Tibial artery (tissue), 4 donors: ENCODE measurements at regions not wholly inside any gene's neighbourhood (a gene's known extent, or its start where the extent isn't known, plus 50 kb on each side); places are given as distances from the start of the nearest gene placed in this dataset.

Experiments used
- DNase-seq, 2 donors: peaks; one replicate each; pipeline ENCODE4 v3.0.0-alpha.2; 2019
- H3K27ac ChIP-seq, 2 donors: fragments of 200-600 bp; sonication (generic) in 1 of 2; 1 replicate in 1 of 2; 2 replicates in 1 of 2; pipeline ENCODE4 v1.5.1; 2018 to 2019; ENCODE audit warnings: mild to moderate bottlenecking in 1 of 2
- H3K27me3 ChIP-seq, 2 donors: fragments of 200-600 bp; sonication (generic) in 1 of 2; one replicate each; pipeline versions ENCODE4 v1.5.1 to v1.6.0; 2016 to 2019
- H3K36me3 ChIP-seq, 3 donors: fragments of 200-600 bp; sonication (generic) in 2 of 3; one replicate each; pipeline ENCODE4 v1.5.1; 2016 to 2019; ENCODE audit warnings: mild to moderate bottlenecking in 2 of 3
- H3K4me1 ChIP-seq, 4 donors: fragments of 200-600 bp; sonication (generic) in 2 of 4; 1 replicate in 3 of 4; 2 replicates in 1 of 4; pipeline ENCODE4 v1.5.1; 2016 to 2019
- H3K4me3 ChIP-seq, 2 donors: fragments of 200-600 bp; sonication (generic) in 1 of 2; 1 replicate in 1 of 2; 2 replicates in 1 of 2; pipeline ENCODE4 v1.5.1; 2018 to 2019; ENCODE audit warnings: mild to moderate bottlenecking in 2 of 2
- H3K9me3 ChIP-seq, 3 donors: fragments of 200-600 bp; sonication (generic) in 1 of 3; one replicate each; pipeline ENCODE4 v1.5.1; 2016 to 2019
- CTCF ChIP-seq, 2 experiments: fragments of 200-600 bp in 1 of 2; fragments of 450-650 bp in 1 of 2; IDR thresholded peaks; one replicate each; pipeline ENCODE4 v1.5.1; 2017 to 2019; ENCODE audit warnings: antibody characterized with exemption in 2 of 2, mild to moderate bottlenecking in 1 of 2, moderate library complexity in 1 of 2
- intact Hi-C: fragments of 100-400 bp; cut with DNase I; formaldehyde crosslinking; loops from one replicate; pipeline ENCODE4 v1.15.0; 2023; ENCODE audit warnings: low total_unique reads

GRCh38 chr17:77356690-77357201 is 216.0 kb downstream of the SEC14L1 start:
- Histone ChIP-seq H3K36me3 (no peaks in the 10 kb centered on the region), H3K4me3 (no peak overlapping the region), H3K4me1 (peaks cover 0 to 6% (median 3%) of the 10 kb centered on the region in 4 donors), H3K9me3 (no peaks in the 10 kb centered on the region), H3K27me3 (no peaks in the 10 kb centered on the region), H3K27ac (no peak overlapping the region)
- TF ChIP-seq CTCF (IDR thresholded peaks at IDR 0.05) = no peak
- intact Hi-C loops = no loop called here
- no peak for DNase-seq

GRCh38 chr17:77358801-77359200 is 218.0 kb downstream of the SEC14L1 start:
- H3K27ac ChIP-seq = no peak overlapping the region
- TF ChIP-seq CTCF (IDR thresholded peaks at IDR 0.05) = no peak
- DNase-seq = no peak

GRCh38 chr17:77359236-77359635 is 218.5 kb downstream of the SEC14L1 start:
- no peak for DNase-seq
- Histone ChIP-seq H3K4me3 (no peak overlapping the region), H3K27ac (no peak overlapping the region), H3K9me3 (no peaks in the 10 kb centered on the region), H3K4me1 (peaks cover 0 to 18% (median 11%) of the 10 kb centered on the region in 4 donors), H3K27me3 (no peaks in the 10 kb centered on the region), H3K36me3 (no peaks in the 10 kb centered on the region)
- intact Hi-C loops = no loop called here
- TF ChIP-seq CTCF (IDR thresholded peaks at IDR 0.05) = no peak

More at GRCh38 chr17:77358801-77359200, 218.0 kb downstream of the SEC14L1 start:
- H3K36me3 ChIP-seq = no peaks in the 10 kb centered on the region
- H3K9me3 ChIP-seq = no peaks in the 10 kb centered on the region
- peaks cover 0 to 16% (median 7%) of the 10 kb centered on the region in 4 donors for H3K4me1 ChIP-seq
- H3K27me3 ChIP-seq = no peaks in the 10 kb centered on the region
- H3K4me3 ChIP-seq = no peak overlapping the region
- intact Hi-C loops = no loop called here

- Histone ChIP-seq H3K4me3 (no peak overlapping the region), H3K36me3 (no peaks in the 10 kb centered on the region), H3K4me1 (peaks cover 0 to 46% (median 33%) of the 10 kb centered on the region in 4 donors), H3K9me3 (no peaks in the 10 kb centered on the region), H3K27ac (peak overlapping the region; percentile 88 to 91), H3K27me3 (no peaks in the 10 kb centered on the region)
- intact Hi-C loops = no loop called here
- DNase-seq = peak in 1 of 2 donors; percentile 51
- no peak for TF ChIP-seq CTCF (IDR thresholded peaks at IDR 0.05)
Observed at GRCh38 chr17:77361986-77362620, 221.3 kb downstream of the SEC14L1 start.

DNA sequence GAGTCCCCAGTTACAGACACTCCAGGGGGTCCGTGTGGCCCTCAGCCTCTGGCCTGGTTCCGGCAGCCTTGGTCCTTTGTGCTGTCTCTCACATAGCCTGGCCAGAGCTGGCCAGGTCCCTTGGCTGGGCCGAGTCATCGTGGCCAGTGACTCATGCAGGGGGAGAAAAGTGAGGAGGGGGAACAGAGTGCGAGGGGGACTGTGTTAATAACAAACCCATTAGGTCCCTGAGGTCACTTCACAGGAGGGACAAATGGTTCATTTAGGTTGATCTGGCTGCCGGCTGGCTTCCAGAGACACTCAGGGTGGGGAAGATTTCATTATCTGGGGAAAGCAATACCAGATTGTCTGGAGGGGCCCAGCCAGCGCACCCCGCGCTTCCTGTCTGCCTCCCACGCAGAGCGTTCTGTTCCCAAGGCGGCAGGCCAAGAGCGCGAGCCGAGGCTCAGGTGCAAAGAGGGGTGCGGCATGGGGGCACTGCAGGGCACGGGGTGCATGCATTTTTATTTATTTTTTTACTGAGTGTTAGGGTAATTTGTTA is 223.1 kb downstream of the SEC14L1 start:
- peaks cover 0 to 48% (median 33%) of the 10 kb centered on the region in 4 donors for H3K4me1 ChIP-seq
- peak in 1 of 2 donors; percentile 69 for DNase-seq
- H3K27me3 ChIP-seq = no peaks in the 10 kb centered on the region
- no peak overlapping the region for H3K4me3 ChIP-seq
- peak overlapping the region; percentile 88 to 91 for H3K27ac ChIP-seq
- no peaks in the 10 kb centered on the region for H3K9me3 ChIP-seq
- no peak for TF ChIP-seq CTCF (IDR thresholded peaks at IDR 0.05)
- intact Hi-C loops = no loop called here
- H3K36me3 ChIP-seq = no peaks in the 10 kb centered on the region
